Liver (tissue), 7 donors: ENCODE measurements at regions not wholly inside any gene's neighbourhood (a gene's known extent, or its start where the extent isn't known, plus 50 kb on each side); places are given as distances from the start of the nearest gene placed in this dataset.

Experiments used
- DNase-seq: peaks from one replicate; pipeline ENCODE4 v3.0.0-alpha.2; 2017; ENCODE audit warnings: low spot score
- H3K27ac ChIP-seq, 2 donors: one replicate each; pipeline ENCODE4 v1.7.0; 2013; ENCODE audit warnings: inconsistent platforms in 2 of 2, low read length in 2 of 2, control low read depth in 1 of 2, low read depth in 1 of 2, mild to moderate bottlenecking in 1 of 2
- H3K27me3 ChIP-seq, 4 donors: one replicate each; pipeline versions ENCODE4 v1.6.1 to v1.7.0; 2013; ENCODE audit warnings: low read length in 3 of 4, inconsistent platforms in 1 of 4, mild to moderate bottlenecking in 1 of 4, moderate library complexity in 1 of 4; ENCODE audit not compliant: control insufficient read depth in 4 of 4, insufficient read depth in 4 of 4
- H3K36me3 ChIP-seq, 4 donors: one replicate each; pipeline versions ENCODE4 v1.6.1 to v1.7.0; 2013; ENCODE audit warnings: low read length in 3 of 4, mild to moderate bottlenecking in 3 of 4, low read depth in 1 of 4, moderate library complexity in 1 of 4; ENCODE audit not compliant: control insufficient read depth in 4 of 4, insufficient read depth in 3 of 4
- H3K4me1 ChIP-seq, 4 donors: one replicate each; pipeline versions ENCODE4 v1.6.1 to v1.7.0; 2013; ENCODE audit warnings: low read length in 3 of 4, mild to moderate bottlenecking in 3 of 4, moderate library complexity in 1 of 4; ENCODE audit not compliant: control insufficient read depth in 4 of 4, insufficient read depth in 4 of 4
- H3K4me3 ChIP-seq, 3 donors: one replicate each; pipeline versions ENCODE4 v1.6.1 to v1.7.0; 2013; ENCODE audit warnings: low read length in 3 of 3, control low read depth in 1 of 3, low read depth in 1 of 3, mild to moderate bottlenecking in 1 of 3
- H3K9ac ChIP-seq, 2 donors: one replicate each; pipeline ENCODE4 v1.7.0; 2013; ENCODE audit warnings: low read length in 2 of 2, mild to moderate bottlenecking in 2 of 2, moderate library complexity in 2 of 2, control low read depth in 1 of 2, low read depth in 1 of 2
- H3K9me3 ChIP-seq, 4 donors: one replicate each; pipeline versions ENCODE4 v1.6.1 to v1.7.0; 2013; ENCODE audit warnings: low read length in 3 of 4; ENCODE audit not compliant: control insufficient read depth in 4 of 4
- ATF3 ChIP-seq: IDR thresholded peaks from 2 replicates; pipeline ENCODE4 v1.6.1; 2016; ENCODE audit warnings: antibody characterized with exemption
- FOXA1 ChIP-seq: IDR thresholded peaks from 2 replicates; pipeline ENCODE4 v1.6.1; 2016; ENCODE audit warnings: antibody characterized with exemption
- FOXA2 ChIP-seq: IDR thresholded peaks from 2 replicates; pipeline ENCODE4 v1.6.1; 2016; ENCODE audit warnings: antibody characterized with exemption
- HNF4A ChIP-seq, 2 donors: conservative IDR thresholded peaks; 2 replicates each; pipeline ENCODE4 v1.6.1; 2016; ENCODE audit warnings: antibody characterized with exemption in 2 of 2, mild to moderate bottlenecking in 2 of 2
- HNF4G ChIP-seq: IDR thresholded peaks from 2 replicates; pipeline ENCODE4 v1.6.1; 2016; ENCODE audit warnings: antibody characterized with exemption
- JUND ChIP-seq, 2 donors: IDR thresholded peaks; 2 replicates each; pipeline ENCODE4 v1.6.1; 2016; ENCODE audit warnings: antibody characterized with exemption in 2 of 2
- NR2F2 ChIP-seq: IDR thresholded peaks from 2 replicates; pipeline ENCODE4 v1.6.1; 2016; ENCODE audit warnings: antibody characterized with exemption
- RAD21 ChIP-seq, 2 donors: IDR thresholded peaks; 2 replicates each; pipeline ENCODE4 v1.6.1; 2016; ENCODE audit warnings: antibody characterized with exemption in 2 of 2, mild to moderate bottlenecking in 2 of 2
- REST ChIP-seq: IDR thresholded peaks from 2 replicates; pipeline ENCODE4 v1.6.1; 2016; ENCODE audit warnings: antibody characterized with exemption, mild to moderate bottlenecking
- RXRA ChIP-seq, 2 donors: IDR thresholded peaks; 2 replicates each; pipeline ENCODE4 v1.6.1; 2017 to 2018; ENCODE audit warnings: antibody characterized with exemption in 2 of 2, mild to moderate bottlenecking in 1 of 2
- SP1 ChIP-seq: IDR thresholded peaks from 2 replicates; pipeline ENCODE4 v1.6.1; 2018; ENCODE audit warnings: antibody characterized with exemption, mild to moderate bottlenecking
- TAF1 ChIP-seq: conservative IDR thresholded peaks from 2 replicates; pipeline ENCODE4 v1.6.1; 2016; ENCODE audit warnings: antibody characterized with exemption, mild to moderate bottlenecking
- YY1 ChIP-seq: IDR thresholded peaks from 2 replicates; pipeline ENCODE4 v1.6.1; 2016; ENCODE audit warnings: antibody characterized with exemption, mild to moderate bottlenecking
- ZBTB33 ChIP-seq: IDR thresholded peaks from 2 replicates; pipeline ENCODE4 v1.6.1; 2016; ENCODE audit warnings: antibody characterized with exemption
- WGBS: extraction: QIAGEN DNeasy Blood & Tissue Kit; methylation state at CpG from one replicate; pipeline ENCODE4 v1.1.7; 2013; 5-methylcytosine and 5-hydroxymethylcytosine counted together
- donor health status: healthy.
- donor health status: healthy.
- donor health status: healthy.
- donor health status: healthy.

- TF ChIP-seq FOXA1 (no peak), RAD21 (IDR thresholded peaks at IDR 0.05) (no peak), RXRA (IDR thresholded peaks at IDR 0.05) (no peak), ZBTB33 (no peak), FOXA2 (no peak), HNF4A (conservative IDR thresholded peaks at IDR 0.05) (no peak), SP1 (no peak)
These were observed 166.9 kb upstream of the KL start (continued) for GRCh38 chr13:32849369-32849768.

GRCh38 chr13:32850316-32851052 is 165.7 kb upstream of the KL start:
- TF ChIP-seq JUND (IDR thresholded peaks at IDR 0.05) (no peak), NR2F2 (no peak), YY1 (no peak), HNF4G (no peak), ATF3 (no peak), FOXA1 (no peak), RXRA (IDR thresholded peaks at IDR 0.05) (no peak), RAD21 (IDR thresholded peaks at IDR 0.05) (no peak), FOXA2 (no peak), TAF1 (no peak), REST (no peak)
- Histone ChIP-seq H3K4me3 (no peak overlapping the region), H3K9ac (no peak overlapping the region), H3K27me3 (no peaks in the 10 kb centered on the region), H3K4me1 (peaks cover 0 to 2% (median 0%) of the 10 kb centered on the region in 4 donors), H3K9me3 (no peaks in the 10 kb centered on the region), H3K27ac (no peak overlapping the region), H3K36me3 (no peaks in the 10 kb centered on the region)
- WGBS: 90% methylated on average over 8 of the region's 8 CpGs
- no peak for DNase-seq
